GM23338 (cell line): ENCODE measurements at regions not wholly inside any gene's neighbourhood (a gene's known extent, or its start where the extent isn't known, plus 50 kb on each side); places are given as distances from the start of the nearest gene placed in this dataset.

ENCODE experiments used
- CREB1 ChIP-seq: fragments of 250-450 bp; sonication (Bioruptor Pico); IDR thresholded peaks from 2 replicates; pipeline ENCODE4 v1.5.0; 2020; ENCODE audit warnings: low read depth, mild to moderate bottlenecking, moderate library complexity
- EZH2 ChIP-seq: fragments of 200-600 bp; sonication (generic); IDR thresholded peaks from one replicate; pipeline ENCODE4 v1.8.0; 2017; ENCODE audit warnings: antibody characterized with exemption, mild to moderate bottlenecking, low read depth; ENCODE audit not compliant: unreplicated experiment
- EZH2phosphoT487 ChIP-seq: fragments of 200-600 bp; sonication (generic); IDR thresholded peaks from one replicate; pipeline ENCODE4 v1.8.1; 2018; ENCODE audit warnings: antibody characterized with exemption; ENCODE audit not compliant: unreplicated experiment
- JUNB ChIP-seq: IDR thresholded peaks from one replicate; pipeline ENCODE4 v1.6.1; 2016; ENCODE audit warnings: antibody characterized with exemption; ENCODE audit not compliant: unreplicated experiment
- POLR2AphosphoS5 ChIP-seq: IDR thresholded peaks from 2 replicates; pipeline ENCODE4 v1.6.1; 2016; ENCODE audit warnings: antibody characterized with exemption, low read depth
- STAT1 ChIP-seq: IDR thresholded peaks from one replicate; pipeline ENCODE4 v1.6.1; 2016; ENCODE audit warnings: antibody characterized with exemption; ENCODE audit not compliant: unreplicated experiment
- ZNF114 ChIP-seq: fragments of 250-450 bp; sonication (Bioruptor Pico); IDR thresholded peaks from 2 replicates; pipeline ENCODE4 v1.5.0; 2020; ENCODE audit warnings: mild to moderate bottlenecking, moderate library complexity
- ZNF331 ChIP-seq: fragments of 250-450 bp; sonication (Bioruptor Pico); IDR thresholded peaks from 2 replicates; pipeline ENCODE4 v1.5.0; 2020; ENCODE audit warnings: low read depth, mild to moderate bottlenecking, moderate library complexity
- TF ChIP-seq, protein P1 (sequence below), 2 experiments: fragments of 200-600 bp in 1 of 2; sonication (generic) in 1 of 2; conservative IDR thresholded peaks; 2 replicates each; pipeline versions ENCODE4 v1.5.1 to v1.6.1; 2016 to 2017; ENCODE audit warnings: antibody characterized with exemption in 2 of 2, low read depth in 2 of 2, mild to moderate bottlenecking in 2 of 2, moderate library complexity in 1 of 2
- TF ChIP-seq, protein P2 (sequence below): IDR thresholded peaks from 2 replicates; pipeline ENCODE4 v1.6.1; 2016; ENCODE audit warnings: antibody characterized with exemption
- TF ChIP-seq, protein P3 (sequence below): IDR thresholded peaks from one replicate; pipeline ENCODE4 v1.6.1; 2018; ENCODE audit warnings: antibody characterized with exemption; ENCODE audit not compliant: unreplicated experiment
- TF ChIP-seq, protein P4 (sequence below): fragments of 250-450 bp; sonication (Bioruptor Pico); IDR thresholded peaks from 2 replicates; pipeline ENCODE4 v1.5.0; 2020; ENCODE audit warnings: mild to moderate bottlenecking, moderate library complexity

DNA sequence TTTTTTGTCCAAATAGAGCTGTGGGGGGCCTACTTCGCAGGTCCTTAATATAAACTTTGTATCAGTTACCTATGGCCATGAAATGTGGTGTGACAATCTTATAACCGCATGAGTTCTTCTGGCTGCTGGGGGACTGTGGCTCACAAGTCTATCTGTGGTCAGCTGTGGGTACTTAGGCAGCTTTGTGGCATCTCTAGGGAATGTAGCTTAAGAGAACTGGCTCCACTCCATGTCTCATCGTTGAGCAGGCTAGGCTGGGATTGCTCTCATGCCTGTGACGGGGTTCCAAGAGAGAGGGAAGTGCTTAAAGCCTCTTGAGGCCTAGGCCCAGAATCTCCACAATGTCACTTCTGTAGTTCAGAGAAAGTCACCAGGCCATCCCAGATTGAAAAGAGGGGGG is 140.5 kb downstream of the BTBD3 start:
- TF ChIP-seq, protein P1, sequence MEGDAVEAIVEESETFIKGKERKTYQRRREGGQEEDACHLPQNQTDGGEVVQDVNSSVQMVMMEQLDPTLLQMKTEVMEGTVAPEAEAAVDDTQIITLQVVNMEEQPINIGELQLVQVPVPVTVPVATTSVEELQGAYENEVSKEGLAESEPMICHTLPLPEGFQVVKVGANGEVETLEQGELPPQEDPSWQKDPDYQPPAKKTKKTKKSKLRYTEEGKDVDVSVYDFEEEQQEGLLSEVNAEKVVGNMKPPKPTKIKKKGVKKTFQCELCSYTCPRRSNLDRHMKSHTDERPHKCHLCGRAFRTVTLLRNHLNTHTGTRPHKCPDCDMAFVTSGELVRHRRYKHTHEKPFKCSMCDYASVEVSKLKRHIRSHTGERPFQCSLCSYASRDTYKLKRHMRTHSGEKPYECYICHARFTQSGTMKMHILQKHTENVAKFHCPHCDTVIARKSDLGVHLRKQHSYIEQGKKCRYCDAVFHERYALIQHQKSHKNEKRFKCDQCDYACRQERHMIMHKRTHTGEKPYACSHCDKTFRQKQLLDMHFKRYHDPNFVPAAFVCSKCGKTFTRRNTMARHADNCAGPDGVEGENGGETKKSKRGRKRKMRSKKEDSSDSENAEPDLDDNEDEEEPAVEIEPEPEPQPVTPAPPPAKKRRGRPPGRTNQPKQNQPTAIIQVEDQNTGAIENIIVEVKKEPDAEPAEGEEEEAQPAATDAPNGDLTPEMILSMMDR (conservative IDR thresholded peaks at IDR 0.05; ENCODE audit: low read depth in 2 of 2): no peak
- TF ChIP-seq POLR2AphosphoS5: no peak
- TF ChIP-seq EZH2: no peak
- TF ChIP-seq JUNB: no peak
- no peak for TF ChIP-seq STAT1
- TF ChIP-seq, protein P2, sequence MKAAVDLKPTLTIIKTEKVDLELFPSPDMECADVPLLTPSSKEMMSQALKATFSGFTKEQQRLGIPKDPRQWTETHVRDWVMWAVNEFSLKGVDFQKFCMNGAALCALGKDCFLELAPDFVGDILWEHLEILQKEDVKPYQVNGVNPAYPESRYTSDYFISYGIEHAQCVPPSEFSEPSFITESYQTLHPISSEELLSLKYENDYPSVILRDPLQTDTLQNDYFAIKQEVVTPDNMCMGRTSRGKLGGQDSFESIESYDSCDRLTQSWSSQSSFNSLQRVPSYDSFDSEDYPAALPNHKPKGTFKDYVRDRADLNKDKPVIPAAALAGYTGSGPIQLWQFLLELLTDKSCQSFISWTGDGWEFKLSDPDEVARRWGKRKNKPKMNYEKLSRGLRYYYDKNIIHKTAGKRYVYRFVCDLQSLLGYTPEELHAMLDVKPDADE: no peak
- TF ChIP-seq, protein P3, sequence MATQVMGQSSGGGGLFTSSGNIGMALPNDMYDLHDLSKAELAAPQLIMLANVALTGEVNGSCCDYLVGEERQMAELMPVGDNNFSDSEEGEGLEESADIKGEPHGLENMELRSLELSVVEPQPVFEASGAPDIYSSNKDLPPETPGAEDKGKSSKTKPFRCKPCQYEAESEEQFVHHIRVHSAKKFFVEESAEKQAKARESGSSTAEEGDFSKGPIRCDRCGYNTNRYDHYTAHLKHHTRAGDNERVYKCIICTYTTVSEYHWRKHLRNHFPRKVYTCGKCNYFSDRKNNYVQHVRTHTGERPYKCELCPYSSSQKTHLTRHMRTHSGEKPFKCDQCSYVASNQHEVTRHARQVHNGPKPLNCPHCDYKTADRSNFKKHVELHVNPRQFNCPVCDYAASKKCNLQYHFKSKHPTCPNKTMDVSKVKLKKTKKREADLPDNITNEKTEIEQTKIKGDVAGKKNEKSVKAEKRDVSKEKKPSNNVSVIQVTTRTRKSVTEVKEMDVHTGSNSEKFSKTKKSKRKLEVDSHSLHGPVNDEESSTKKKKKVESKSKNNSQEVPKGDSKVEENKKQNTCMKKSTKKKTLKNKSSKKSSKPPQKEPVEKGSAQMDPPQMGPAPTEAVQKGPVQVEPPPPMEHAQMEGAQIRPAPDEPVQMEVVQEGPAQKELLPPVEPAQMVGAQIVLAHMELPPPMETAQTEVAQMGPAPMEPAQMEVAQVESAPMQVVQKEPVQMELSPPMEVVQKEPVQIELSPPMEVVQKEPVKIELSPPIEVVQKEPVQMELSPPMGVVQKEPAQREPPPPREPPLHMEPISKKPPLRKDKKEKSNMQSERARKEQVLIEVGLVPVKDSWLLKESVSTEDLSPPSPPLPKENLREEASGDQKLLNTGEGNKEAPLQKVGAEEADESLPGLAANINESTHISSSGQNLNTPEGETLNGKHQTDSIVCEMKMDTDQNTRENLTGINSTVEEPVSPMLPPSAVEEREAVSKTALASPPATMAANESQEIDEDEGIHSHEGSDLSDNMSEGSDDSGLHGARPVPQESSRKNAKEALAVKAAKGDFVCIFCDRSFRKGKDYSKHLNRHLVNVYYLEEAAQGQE: no peak
- no peak for TF ChIP-seq EZH2phosphoT487
- no peak for TF ChIP-seq ZNF331
- TF ChIP-seq CREB1 (CRISPR knock-in tag): no peak
- TF ChIP-seq ZNF114 (CRISPR knock-in tag): no peak
- TF ChIP-seq, protein P4, sequence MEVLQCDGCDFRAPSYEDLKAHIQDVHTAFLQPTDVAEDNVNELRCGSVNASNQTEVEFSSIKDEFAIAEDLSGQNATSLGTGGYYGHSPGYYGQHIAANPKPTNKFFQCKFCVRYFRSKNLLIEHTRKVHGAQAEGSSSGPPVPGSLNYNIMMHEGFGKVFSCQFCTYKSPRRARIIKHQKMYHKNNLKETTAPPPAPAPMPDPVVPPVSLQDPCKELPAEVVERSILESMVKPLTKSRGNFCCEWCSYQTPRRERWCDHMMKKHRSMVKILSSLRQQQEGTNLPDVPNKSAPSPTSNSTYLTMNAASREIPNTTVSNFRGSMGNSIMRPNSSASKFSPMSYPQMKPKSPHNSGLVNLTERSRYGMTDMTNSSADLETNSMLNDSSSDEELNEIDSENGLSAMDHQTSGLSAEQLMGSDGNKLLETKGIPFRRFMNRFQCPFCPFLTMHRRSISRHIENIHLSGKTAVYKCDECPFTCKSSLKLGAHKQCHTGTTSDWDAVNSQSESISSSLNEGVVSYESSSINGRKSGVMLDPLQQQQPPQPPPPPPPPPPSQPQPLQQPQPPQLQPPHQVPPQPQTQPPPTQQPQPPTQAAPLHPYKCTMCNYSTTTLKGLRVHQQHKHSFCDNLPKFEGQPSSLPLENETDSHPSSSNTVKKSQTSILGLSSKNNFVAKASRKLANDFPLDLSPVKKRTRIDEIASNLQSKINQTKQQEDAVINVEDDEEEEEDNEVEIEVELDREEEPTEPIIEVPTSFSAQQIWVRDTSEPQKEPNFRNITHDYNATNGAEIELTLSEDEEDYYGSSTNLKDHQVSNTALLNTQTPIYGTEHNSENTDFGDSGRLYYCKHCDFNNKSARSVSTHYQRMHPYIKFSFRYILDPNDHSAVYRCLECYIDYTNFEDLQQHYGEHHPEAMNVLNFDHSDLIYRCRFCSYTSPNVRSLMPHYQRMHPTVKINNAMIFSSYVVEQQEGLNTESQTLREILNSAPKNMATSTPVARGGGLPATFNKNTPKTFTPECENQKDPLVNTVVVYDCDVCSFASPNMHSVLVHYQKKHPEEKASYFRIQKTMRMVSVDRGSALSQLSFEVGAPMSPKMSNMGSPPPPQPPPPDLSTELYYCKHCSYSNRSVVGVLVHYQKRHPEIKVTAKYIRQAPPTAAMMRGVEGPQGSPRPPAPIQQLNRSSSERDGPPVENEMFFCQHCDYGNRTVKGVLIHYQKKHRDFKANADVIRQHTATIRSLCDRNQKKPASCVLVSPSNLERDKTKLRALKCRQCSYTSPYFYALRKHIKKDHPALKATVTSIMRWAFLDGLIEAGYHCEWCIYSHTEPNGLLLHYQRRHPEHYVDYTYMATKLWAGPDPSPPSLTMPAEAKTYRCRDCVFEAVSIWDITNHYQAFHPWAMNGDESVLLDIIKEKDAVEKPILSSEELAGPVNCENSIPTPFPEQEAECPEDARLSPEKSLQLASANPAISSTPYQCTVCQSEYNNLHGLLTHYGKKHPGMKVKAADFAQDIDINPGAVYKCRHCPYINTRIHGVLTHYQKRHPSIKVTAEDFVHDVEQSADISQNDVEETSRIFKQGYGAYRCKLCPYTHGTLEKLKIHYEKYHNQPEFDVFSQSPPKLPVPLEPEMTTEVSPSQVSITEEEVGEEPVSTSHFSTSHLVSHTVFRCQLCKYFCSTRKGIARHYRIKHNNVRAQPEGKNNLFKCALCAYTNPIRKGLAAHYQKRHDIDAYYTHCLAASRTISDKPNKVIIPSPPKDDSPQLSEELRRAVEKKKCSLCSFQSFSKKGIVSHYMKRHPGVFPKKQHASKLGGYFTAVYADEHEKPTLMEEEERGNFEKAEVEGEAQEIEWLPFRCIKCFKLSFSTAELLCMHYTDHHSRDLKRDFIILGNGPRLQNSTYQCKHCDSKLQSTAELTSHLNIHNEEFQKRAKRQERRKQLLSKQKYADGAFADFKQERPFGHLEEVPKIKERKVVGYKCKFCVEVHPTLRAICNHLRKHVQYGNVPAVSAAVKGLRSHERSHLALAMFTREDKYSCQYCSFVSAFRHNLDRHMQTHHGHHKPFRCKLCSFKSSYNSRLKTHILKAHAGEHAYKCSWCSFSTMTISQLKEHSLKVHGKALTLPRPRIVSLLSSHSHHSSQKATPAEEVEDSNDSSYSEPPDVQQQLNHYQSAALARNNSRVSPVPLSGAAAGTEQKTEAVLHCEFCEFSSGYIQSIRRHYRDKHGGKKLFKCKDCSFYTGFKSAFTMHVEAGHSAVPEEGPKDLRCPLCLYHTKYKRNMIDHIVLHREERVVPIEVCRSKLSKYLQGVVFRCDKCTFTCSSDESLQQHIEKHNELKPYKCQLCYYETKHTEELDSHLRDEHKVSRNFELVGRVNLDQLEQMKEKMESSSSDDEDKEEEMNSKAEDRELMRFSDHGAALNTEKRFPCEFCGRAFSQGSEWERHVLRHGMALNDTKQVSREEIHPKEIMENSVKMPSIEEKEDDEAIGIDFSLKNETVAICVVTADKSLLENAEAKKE (CRISPR knock-in tag): no peak
